Sigmoid colon (tissue), 6 donors: ENCODE measurements at regions not wholly inside any gene's neighbourhood (a gene's known extent, or its start where the extent isn't known, plus 50 kb on each side); places are given as distances from the start of the nearest gene placed in this dataset.

Experiments
- DNase-seq: peaks from one replicate; pipeline ENCODE4 v3.0.0-alpha.2; 2019
- H3K27ac ChIP-seq, 4 donors: fragments of 200-600 bp; sonication (generic); one replicate each; pipeline ENCODE4 v1.5.1; 2016 to 2019; ENCODE audit warnings: mild to moderate bottlenecking in 1 of 4
- H3K27me3 ChIP-seq, 3 donors: fragments of 200-600 bp; sonication (generic); one replicate each; pipeline ENCODE4 v1.5.1; 2019; ENCODE audit warnings: mild to moderate bottlenecking in 1 of 3
- H3K36me3 ChIP-seq, 4 donors: fragments of 200-600 bp; sonication (generic); one replicate each; pipeline ENCODE4 v1.5.1; 2016 to 2019
- H3K4me1 ChIP-seq, 4 donors: fragments of 200-600 bp; sonication (generic); one replicate each; pipeline ENCODE4 v1.5.1; 2017 to 2019
- H3K4me3 ChIP-seq, 4 donors: fragments of 200-600 bp; sonication (generic); one replicate each; pipeline ENCODE4 v1.5.1; 2017 to 2019; ENCODE audit warnings: mild to moderate bottlenecking in 2 of 4, moderate library complexity in 1 of 4
- H3K9me3 ChIP-seq, 4 donors: fragments of 200-600 bp in 3 of 4; sonication (generic) in 3 of 4; one replicate each; pipeline versions ENCODE4 v1.5.1 to v1.6.1; 2013 to 2019
- CTCF ChIP-seq, 4 experiments: fragments of 450-650 bp in 3 of 4; fragments of 200-600 bp in 1 of 4; IDR thresholded peaks; one replicate each; pipeline ENCODE4 v1.5.1; 2016 to 2019; ENCODE audit warnings: antibody characterized with exemption in 4 of 4, mild to moderate bottlenecking in 3 of 4, moderate library complexity in 2 of 4
- EP300 ChIP-seq, 4 donors: sonication (generic); formaldehyde crosslinking; IDR thresholded peaks; one replicate each; pipeline ENCODE4 v1.6.1; 2017; ENCODE audit warnings: antibody characterized with exemption in 4 of 4
- POLR2A ChIP-seq, 2 donors: fragments of 450-650 bp; IDR thresholded peaks; one replicate each; pipeline ENCODE4 v1.6.1; 2016; ENCODE audit warnings: antibody characterized with exemption in 2 of 2, mild to moderate bottlenecking in 2 of 2, moderate library complexity in 2 of 2
- POLR2AphosphoS5 ChIP-seq, 4 donors: sonication (generic); formaldehyde crosslinking; IDR thresholded peaks; one replicate each; pipeline ENCODE4 v1.6.1; 2017; ENCODE audit warnings: antibody characterized with exemption in 4 of 4
- WGBS, 2 donors: extraction: QIAGEN DNeasy Blood & Tissue Kit; methylation state at CpG; one replicate each; pipeline ENCODE4 v1.1.7; 2013; 5-methylcytosine and 5-hydroxymethylcytosine counted together
- intact Hi-C: fragments of 100-400 bp; cut with DNase I; formaldehyde crosslinking; loops from one replicate; pipeline ENCODE4 v1.15.1; 2023
- donor health status: healthy with polysubstance abuse.
- donor health status: healthy.

GRCh38 chr6:163820745-163821458, 406.4 kb downstream of the QKI start:
- TF ChIP-seq CTCF (IDR thresholded peaks at IDR 0.05) (no peak), EP300 (IDR thresholded peaks at IDR 0.05) (no peak), POLR2AphosphoS5 (IDR thresholded peaks at IDR 0.05) (no peak), POLR2A (IDR thresholded peaks at IDR 0.05) (no peak)
- WGBS, 2 donors = 83 to 90% methylated on average over 10 of the region's 10 CpGs
- H3K27me3 ChIP-seq = no peaks in the 10 kb centered on the region
- no peak for DNase-seq
- H3K4me3 ChIP-seq = no peak overlapping the region
- intact Hi-C loops = no loop called here
- H3K27ac ChIP-seq = no peak overlapping the region
- no peaks in the 10 kb centered on the region for H3K9me3 ChIP-seq
- no peaks in the 10 kb centered on the region for H3K36me3 ChIP-seq
- H3K4me1 ChIP-seq = no peaks in the 10 kb centered on the region

DNA sequence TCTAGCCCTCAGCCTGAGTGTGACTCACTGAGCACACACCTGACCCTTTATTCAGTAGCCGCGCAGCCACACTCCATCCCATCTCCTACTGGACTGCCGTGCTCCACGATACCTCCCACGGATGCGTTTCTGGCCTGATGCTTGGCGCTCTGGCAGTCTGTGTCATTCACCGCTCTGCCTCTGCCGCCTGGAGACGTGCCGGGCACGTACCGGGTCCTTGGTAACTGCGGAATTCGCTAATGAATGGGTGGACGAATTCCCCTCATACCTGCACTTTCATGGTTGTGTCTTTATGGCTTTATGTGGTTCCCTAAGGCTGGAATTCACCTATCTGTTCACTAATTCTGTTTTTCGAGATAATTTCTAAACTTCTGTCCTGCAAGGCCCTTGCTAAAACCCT, 405.7 kb downstream of the QKI start:
- no peaks in the 10 kb centered on the region for H3K9me3 ChIP-seq
- intact Hi-C loops = no loop called here
- no peak overlapping the region for H3K27ac ChIP-seq
- H3K27me3 ChIP-seq = no peaks in the 10 kb centered on the region
- no peak overlapping the region for H3K4me3 ChIP-seq
- DNase-seq = no peak
- TF ChIP-seq CTCF (IDR thresholded peaks at IDR 0.05) (no peak), POLR2A (IDR thresholded peaks at IDR 0.05) (no peak), EP300 (IDR thresholded peaks at IDR 0.05) (no peak), POLR2AphosphoS5 (IDR thresholded peaks at IDR 0.05) (no peak)
- no peaks in the 10 kb centered on the region for H3K4me1 ChIP-seq
- WGBS, 2 donors = 94 to 96% methylated on average over 17 of the region's 17 CpGs
- no peaks in the 10 kb centered on the region for H3K36me3 ChIP-seq

GRCh38 chr6:163818719-163819118, 404.2 kb downstream of the QKI start:
- no peaks in the 10 kb centered on the region for H3K9me3 ChIP-seq
- no peak overlapping the region for H3K27ac ChIP-seq
- no peak for DNase-seq
- intact Hi-C loops = no loop called here
- H3K4me1 ChIP-seq = no peaks in the 10 kb centered on the region
- H3K36me3 ChIP-seq = no peaks in the 10 kb centered on the region
- H3K27me3 ChIP-seq = no peaks in the 10 kb centered on the region
- H3K4me3 ChIP-seq = no peak overlapping the region
- TF ChIP-seq EP300 (IDR thresholded peaks at IDR 0.05) = no peak

GRCh38 chr6:163816441-163816840, 401.9 kb downstream of the QKI start:
- Histone ChIP-seq H3K4me1 (no peaks in the 10 kb centered on the region), H3K27me3 (no peaks in the 10 kb centered on the region), H3K4me3 (no peak overlapping the region), H3K9me3 (no peaks in the 10 kb centered on the region), H3K36me3 (no peaks in the 10 kb centered on the region), H3K27ac (no peak overlapping the region)
- WGBS, 2 donors = 90% methylated on average over 2 of the region's 2 CpGs
- no peak for DNase-seq
- intact Hi-C loops = no loop called here
- TF ChIP-seq POLR2AphosphoS5 (IDR thresholded peaks at IDR 0.05) (no peak), CTCF (IDR thresholded peaks at IDR 0.05) (no peak), EP300 (IDR thresholded peaks at IDR 0.05) (no peak), POLR2A (IDR thresholded peaks at IDR 0.05) (no peak)

GRCh38 chr6:163815796-163816195, 401.3 kb downstream of the QKI start:
- no peak for TF ChIP-seq POLR2A (IDR thresholded peaks at IDR 0.05)
- no peak for TF ChIP-seq CTCF (IDR thresholded peaks at IDR 0.05)
- no peak for TF ChIP-seq EP300 (IDR thresholded peaks at IDR 0.05)
- TF ChIP-seq POLR2AphosphoS5 (IDR thresholded peaks at IDR 0.05) = no peak
- Histone ChIP-seq H3K27me3 (no peaks in the 10 kb centered on the region), H3K27ac (no peak overlapping the region), H3K4me3 (no peak overlapping the region), H3K4me1 (no peaks in the 10 kb centered on the region), H3K36me3 (no peaks in the 10 kb centered on the region), H3K9me3 (no peaks in the 10 kb centered on the region)
- no peak for DNase-seq
- intact Hi-C loops = no loop called here
- WGBS, 2 donors = 95 to 96% methylated on average over 2 of the region's 2 CpGs
